MG63 (cell line): ENCODE measurements at regions not wholly inside any gene's neighbourhood (a gene's known extent, or its start where the extent isn't known, plus 50 kb on each side); places are given as distances from the start of the nearest gene placed in this dataset.
"Not testable (repeated sequence)": the region's sequence is repeated elsewhere in the genome, so short reads cannot be mapped to it uniquely, and the experiment has no call there.

Experiments used
- DNase-seq: peaks from one replicate; pipeline ENCODE4 v3.0.0-alpha.2; 2020
- H3K27me3 ChIP-seq: fragments of 250-450 bp; sonication (Bioruptor Pico); 2 replicates; pipeline ENCODE4 v1.5.1; 2020; ENCODE audit warnings: mild to moderate bottlenecking, moderate library complexity
- H3K36me3 ChIP-seq: fragments of 250-450 bp; sonication (Bioruptor Pico); 2 replicates; pipeline ENCODE4 v1.5.1; 2020; ENCODE audit warnings: mild to moderate bottlenecking, moderate library complexity
- H3K4me3 ChIP-seq: fragments of 250-450 bp; sonication (Bioruptor Pico); 2 replicates; pipeline ENCODE4 v1.5.1; 2020; ENCODE audit warnings: mild to moderate bottlenecking, moderate library complexity
- H3K9me3 ChIP-seq: fragments of 250-450 bp; sonication (Bioruptor Pico); 2 replicates; pipeline ENCODE4 v1.5.1; 2020; ENCODE audit warnings: mild to moderate bottlenecking, moderate library complexity

DNA sequence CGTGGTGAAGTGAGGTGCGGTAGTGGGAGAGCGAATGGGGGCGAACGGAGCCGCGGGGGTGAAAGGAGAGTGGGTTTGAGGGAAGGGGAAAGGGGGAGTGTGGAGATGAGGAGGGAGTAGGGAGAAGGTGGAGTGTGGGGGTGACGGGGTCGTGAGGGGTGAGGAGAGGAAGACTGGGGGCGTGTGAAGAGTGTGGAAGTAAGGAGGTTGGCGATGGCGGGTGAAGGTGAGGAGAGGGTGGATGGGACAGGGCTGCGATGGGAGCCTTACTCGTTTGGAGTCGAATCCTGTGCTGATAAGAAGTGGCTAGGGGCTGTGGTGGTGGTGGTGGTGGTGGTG is 93.2 kb upstream of the FAM153A start:
- not testable (repeated sequence) for H3K36me3 ChIP-seq, H3K4me3 ChIP-seq, H3K27me3 ChIP-seq, H3K9me3 ChIP-seq, DNase-seq

DNA sequence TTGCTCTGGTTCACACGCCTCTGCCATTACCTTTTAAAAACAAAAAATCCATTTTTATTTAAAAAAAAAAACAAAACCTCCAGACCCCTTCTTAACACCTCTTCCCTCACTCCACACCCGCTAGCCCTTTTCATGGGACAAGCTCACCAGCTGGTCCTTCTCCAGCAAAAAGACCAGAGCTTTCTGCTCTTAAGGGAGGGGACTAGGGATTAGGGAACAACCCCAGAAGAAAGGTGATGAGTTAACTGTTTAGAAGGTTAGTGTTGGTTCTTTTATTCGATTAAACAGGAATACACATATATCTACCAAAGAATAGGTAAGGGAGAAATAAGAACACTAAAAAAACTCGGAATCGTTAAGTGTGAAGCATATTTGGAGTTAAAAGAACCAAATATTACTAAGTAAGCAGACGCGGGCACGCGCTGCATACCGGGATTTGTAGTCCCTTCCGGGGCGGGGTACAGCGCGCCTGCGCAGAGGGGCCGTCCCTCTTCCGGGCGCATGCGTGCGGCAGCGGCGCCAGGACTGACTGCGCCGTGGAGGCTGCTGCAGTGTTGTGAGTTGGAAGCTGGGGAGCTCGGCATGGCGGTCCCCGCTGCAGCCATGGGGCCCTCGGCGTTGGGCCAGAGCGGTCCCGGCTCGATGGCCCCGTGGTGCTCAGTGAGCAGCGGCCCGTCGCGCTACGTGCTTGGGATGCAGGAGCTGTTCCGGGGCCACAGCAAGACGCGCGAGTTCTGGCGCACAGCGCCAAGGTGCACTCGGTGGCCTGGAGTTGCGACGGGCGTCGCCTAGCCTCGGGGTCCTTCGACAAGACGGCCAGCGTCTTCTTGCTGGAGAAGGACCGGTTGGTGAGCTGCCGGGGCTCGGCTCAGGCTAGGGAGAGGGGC is 92.6 kb upstream of the FAM153A start:
- DNase-seq = peak; percentile 5
- H3K36me3 ChIP-seq, H3K4me3 ChIP-seq, H3K27me3 ChIP-seq, H3K9me3 ChIP-seq: not testable (repeated sequence)

DNA sequence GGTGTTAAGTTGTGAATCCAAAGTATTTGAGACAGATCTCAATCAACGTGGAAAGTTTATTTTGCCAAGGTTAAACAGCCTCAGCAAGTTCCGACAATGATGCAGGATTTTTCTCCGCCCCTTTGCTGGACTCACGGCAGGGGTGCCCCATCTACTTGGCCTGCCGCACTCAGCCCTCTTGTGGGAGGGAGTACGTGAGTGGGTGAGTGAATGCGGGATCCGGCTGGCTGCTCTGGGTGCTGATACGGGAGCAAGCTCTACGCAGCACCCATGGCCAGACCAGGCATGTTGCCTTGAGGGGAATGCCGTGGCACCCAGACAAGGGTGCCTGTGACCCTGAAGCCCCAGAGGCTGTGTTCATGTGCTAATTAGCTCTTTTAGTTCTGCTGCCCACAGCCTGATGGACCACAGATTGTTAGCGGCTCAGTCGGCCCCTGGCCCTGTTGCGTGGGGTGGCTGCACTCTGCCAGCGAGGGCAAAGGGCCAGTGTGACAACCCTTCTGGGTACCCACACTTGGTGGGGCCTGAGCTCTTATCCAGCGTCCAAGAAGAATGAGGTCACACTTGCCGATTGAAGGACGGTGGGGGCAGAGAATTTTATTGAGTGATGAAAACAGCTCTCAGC is 81.2 kb upstream of the FAM153A start:
- not testable (repeated sequence) for H3K27me3 ChIP-seq, H3K4me3 ChIP-seq, H3K9me3 ChIP-seq, H3K36me3 ChIP-seq
- DNase-seq = peak; percentile 14

DNA sequence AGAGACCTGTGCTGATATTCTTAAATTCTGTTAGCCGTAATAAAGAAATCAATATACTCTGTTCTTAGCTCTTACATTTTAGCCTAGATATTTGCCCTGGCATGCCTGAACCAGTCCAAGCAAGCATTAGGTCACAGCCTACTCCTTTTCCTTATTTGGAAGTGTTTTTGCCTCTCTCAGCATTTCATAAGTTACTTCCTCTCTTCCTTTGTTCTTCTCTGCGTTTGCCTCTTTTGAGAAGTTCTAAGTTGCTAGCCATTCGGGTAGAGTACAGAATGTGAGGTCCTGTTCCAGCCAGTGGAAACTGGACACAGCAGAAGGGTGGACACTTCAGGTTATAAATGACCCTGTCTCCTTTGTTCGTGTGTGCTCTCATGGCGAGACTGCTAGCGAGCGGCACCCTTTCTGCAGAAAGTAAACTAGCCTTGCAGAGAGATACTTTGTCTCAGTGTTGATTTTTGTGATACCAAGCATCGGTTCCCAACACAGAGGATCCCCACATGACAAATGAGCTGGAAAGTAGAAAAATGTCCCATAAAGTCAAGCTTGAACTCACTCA is 75.0 kb upstream of the FAM153A start:
- H3K9me3 ChIP-seq, H3K36me3 ChIP-seq, H3K27me3 ChIP-seq, DNase-seq, H3K4me3 ChIP-seq: not testable (repeated sequence)

DNA sequence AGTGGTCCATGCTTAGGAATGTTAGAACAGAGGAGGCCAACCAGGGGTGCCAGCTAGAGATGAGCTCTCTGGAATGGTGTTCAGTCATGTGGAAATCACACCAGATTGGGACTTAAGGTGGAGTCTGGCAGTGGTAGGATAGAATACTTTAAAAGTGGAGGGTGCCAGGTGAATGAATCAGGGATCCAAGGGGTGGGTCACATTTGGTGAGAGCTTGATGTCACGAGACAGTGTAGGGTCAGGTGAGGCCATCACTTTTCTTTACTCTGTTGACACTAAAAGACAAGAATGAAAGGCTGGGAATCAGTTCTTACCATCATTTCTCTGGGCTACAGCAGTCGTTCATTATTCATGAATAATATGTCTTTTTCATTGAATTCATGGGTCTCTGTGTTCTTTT is 73.8 kb upstream of the FAM153A start:
- DNase-seq, H3K27me3 ChIP-seq, H3K4me3 ChIP-seq, H3K9me3 ChIP-seq, H3K36me3 ChIP-seq: not testable (repeated sequence)

DNA sequence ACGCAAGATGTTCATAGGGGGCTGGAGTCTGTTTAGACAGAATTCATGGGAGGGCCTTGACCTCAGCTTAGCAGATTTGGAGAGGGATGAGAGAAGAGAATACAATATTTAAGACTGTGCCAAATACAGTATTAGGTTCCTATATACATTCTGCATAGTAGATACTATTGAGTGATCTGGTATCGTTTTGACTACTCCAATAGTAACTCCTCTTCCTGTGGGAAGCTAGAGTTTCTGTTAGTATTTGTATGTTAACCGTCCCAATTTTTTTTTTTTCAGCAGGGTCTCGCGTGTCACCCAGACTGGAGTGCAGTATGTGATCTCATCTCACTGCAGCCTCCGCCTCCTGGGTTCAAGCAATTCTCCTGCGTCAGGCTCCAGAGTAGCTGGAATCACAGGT is 65.2 kb upstream of the FAM153A start:
- not testable (repeated sequence) for H3K4me3 ChIP-seq, H3K9me3 ChIP-seq, DNase-seq, H3K36me3 ChIP-seq, H3K27me3 ChIP-seq

DNA sequence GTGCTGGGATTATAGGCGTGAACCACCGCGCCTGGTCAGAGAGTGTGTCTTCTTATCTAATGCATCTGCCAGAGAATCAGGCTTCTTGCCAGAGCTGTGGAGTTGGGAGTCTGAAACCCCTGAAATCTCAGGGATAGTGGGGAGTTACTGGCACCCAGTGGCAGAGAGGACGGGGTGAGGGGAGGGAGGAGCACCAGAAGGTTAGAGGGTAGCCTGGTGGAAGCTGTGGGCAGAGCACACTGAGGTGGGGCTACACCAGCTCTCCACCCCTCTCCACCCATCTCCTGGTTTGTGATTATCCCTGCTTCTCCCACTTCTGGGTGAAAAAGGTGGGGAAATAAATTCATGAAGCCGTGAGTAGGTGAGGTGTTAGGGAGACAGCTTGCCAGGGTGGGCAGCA is 63.9 kb upstream of the FAM153A start:
- H3K9me3 ChIP-seq = not testable (repeated sequence)

DNA sequence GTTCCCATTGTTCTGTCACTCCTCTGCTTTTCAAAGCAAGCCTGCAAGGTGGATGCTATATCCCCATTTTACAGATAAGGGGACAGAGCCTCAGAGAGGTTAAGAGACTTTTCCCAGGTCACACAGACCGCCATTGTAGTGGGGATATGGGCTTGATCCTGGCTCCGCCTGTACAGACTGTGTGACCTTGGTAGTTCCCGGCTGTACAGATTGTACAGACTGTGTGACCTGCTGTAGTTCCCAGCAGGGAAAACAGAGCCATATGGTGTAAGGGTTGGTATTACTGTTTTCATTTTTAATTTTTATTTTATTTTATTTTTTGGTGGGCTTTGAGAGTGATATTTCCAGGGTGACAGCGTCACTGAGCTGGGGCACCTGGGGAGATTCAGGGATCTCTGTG is 63.2 kb upstream of the FAM153A start:
- DNase-seq, H3K9me3 ChIP-seq, H3K4me3 ChIP-seq, H3K27me3 ChIP-seq, H3K36me3 ChIP-seq: not testable (repeated sequence)

More for the DNA sequence above, 63.9 kb upstream of the FAM153A start:
- DNase-seq = peak; percentile 19
- H3K27me3 ChIP-seq, H3K4me3 ChIP-seq, H3K36me3 ChIP-seq: not testable (repeated sequence)

DNA sequence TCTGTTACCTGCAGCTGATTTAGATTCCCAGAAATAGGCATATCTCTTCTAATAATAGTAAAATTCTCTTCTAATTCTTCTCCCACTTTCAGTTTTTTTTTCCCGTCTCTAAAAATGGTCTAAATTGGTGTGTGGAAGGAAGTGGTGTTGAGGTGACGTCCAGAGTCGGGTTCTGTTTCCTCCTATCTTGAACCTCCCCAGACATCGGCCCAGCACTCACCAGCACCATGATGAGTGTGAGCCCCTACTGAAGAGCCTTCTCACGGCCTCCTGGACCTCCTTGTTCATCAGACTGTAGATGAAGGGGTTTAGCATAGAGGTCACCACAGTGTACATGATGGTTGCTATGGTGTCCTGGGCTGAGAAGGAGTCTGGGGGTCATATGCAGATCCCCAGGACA is 53.5 kb upstream of the FAM153A start:
- not testable (repeated sequence) for H3K36me3 ChIP-seq, DNase-seq, H3K9me3 ChIP-seq, H3K27me3 ChIP-seq, H3K4me3 ChIP-seq
